K562 (cell line): ENCODE measurements at regions not wholly inside any gene's neighbourhood (a gene's known extent, or its start where the extent isn't known, plus 50 kb on each side); places are given as distances from the start of the nearest gene placed in this dataset.

ENCODE experiments used
- ATAC-seq: fragments of 200-7000 bp; cut with Tn5 transposase; 3 replicates; pipeline ENCODE4 v1.9.1; 2020; ENCODE audit warnings: moderate library complexity
- BruUV-seq: library from RNA; stranded (reverse); fragments of 400-500 nt; replicated peaks from 2 replicates; lab custom pipeline; 2021; lab: Mats Ljungman, UMichigan
- CTCF ChIA-PET: fragments of 300-600 bp; formaldehyde crosslinking; extraction: SDS; loops from one replicate; lab custom pipeline; 2021; ENCODE audit warnings: low intra/inter-chr PET ratio; lab: Yijun Ruan, JAX
- POLR2A ChIA-PET: fragments of 300-600, 350-650 bp; sonication (Branson Sonifier 250); formaldehyde crosslinking; extraction: SDS; loops from one replicate; lab custom pipeline; 2021; ENCODE audit warnings: antibody characterized with exemption, inconsistent platforms; lab: Yijun Ruan, JAX
- DNase-seq, 4 experiments: peaks; one replicate each; pipeline versions ENCODE4 v3.0.0 to v3.0.0-alpha.2; 2011 to 2018; ENCODE audit warnings: low spot score in 3 of 4, mixed read lengths in 3 of 4; ENCODE audit errors: extremely low read depth in 1 of 4
- FAIRE-seq: peaks from 2 replicates; lab custom pipeline; 2011; peaks lifted over from hg19 to GRCh38; lab: Jason Lieb, UNC
- H2AFZ ChIP-seq: 2 replicates; pipeline ENCODE4 v1.6.0; 2011; ENCODE audit warnings: low read depth, low read length, control low read depth, inconsistent platforms
- H3K27ac ChIP-seq: fragments of 200-600 bp; 3 replicates; pipeline ENCODE4 v1.8.0; 2011; ENCODE audit warnings: low read depth, mild to moderate bottlenecking, control low read depth, inconsistent platforms, low read length, moderate library complexity, mixed read lengths; ENCODE audit errors: extremely low read depth
- H3K27me3 ChIP-seq, 2 experiments: fragments of 300-600 bp in 1 of 2; 2 replicates in 1 of 2; 3 replicates in 1 of 2; pipeline versions ENCODE4 v1.6.0 to v1.8.0; 2011; ENCODE audit warnings: inconsistent platforms in 2 of 2, low read length in 2 of 2, mild to moderate bottlenecking in 1 of 2, mixed read lengths in 1 of 2, moderate library complexity in 1 of 2; ENCODE audit not compliant: control insufficient read depth in 2 of 2, insufficient read depth in 2 of 2
- H3K36me3 ChIP-seq: fragments of 300-600 bp; 3 replicates; pipeline ENCODE4 v1.8.0; 2011; ENCODE audit warnings: mild to moderate bottlenecking, low read length, inconsistent platforms; ENCODE audit not compliant: control insufficient read depth, insufficient read depth
- H3K4me1 ChIP-seq, 2 experiments: fragments of 200-600 bp in 1 of 2; replicated peaks in 1 of 2; 2 replicates in 1 of 2; 3 replicates in 1 of 2; pipeline versions ENCODE4 v1.5.1 to v1.8.0; 2011; ENCODE audit warnings: inconsistent platforms in 2 of 2, low read length in 2 of 2, mild to moderate bottlenecking in 1 of 2, mixed read lengths in 1 of 2, moderate library complexity in 1 of 2; ENCODE audit not compliant: control insufficient read depth in 2 of 2, insufficient read depth in 2 of 2
- H3K4me2 ChIP-seq: 2 replicates; pipeline ENCODE4 v1.6.1; 2011; ENCODE audit warnings: low read length, control low read depth, inconsistent platforms, mixed read lengths; ENCODE audit not compliant: insufficient read depth
- H3K4me3 ChIP-seq: fragments of 200-600 bp; sonication (generic), shearing (Covaris generic); 2 replicates; pipeline ENCODE4 v1.5.1; 2016; ENCODE audit warnings: control low read depth, inconsistent platforms
- H3K79me2 ChIP-seq: fragments of 200-600 bp; 3 replicates; pipeline ENCODE4 v1.8.0; 2011; ENCODE audit warnings: low read length, inconsistent platforms; ENCODE audit not compliant: control insufficient read depth, insufficient read depth
- H3K9ac ChIP-seq, 2 experiments: 2 replicates each; pipeline versions ENCODE4 v1.6.0 to v1.6.1; 2011; ENCODE audit warnings: low read depth in 2 of 2, low read length in 2 of 2, control low read depth in 1 of 2, inconsistent platforms in 1 of 2, mild to moderate bottlenecking in 1 of 2, mixed read lengths in 1 of 2; ENCODE audit not compliant: insufficient read depth in 1 of 2
- H3K9me1 ChIP-seq: one replicate; pipeline ENCODE4 v1.6.0; 2011; ENCODE audit warnings: inconsistent platforms, mild to moderate bottlenecking, low read length, moderate library complexity; ENCODE audit not compliant: control insufficient read depth, insufficient read depth
- H3K9me3 ChIP-seq: replicated peaks from 2 replicates; pipeline ENCODE4 v1.5.1; 2011; ENCODE audit warnings: low read depth, low read length, inconsistent platforms; ENCODE audit not compliant: control insufficient read depth, insufficient read depth
- H4K20me1 ChIP-seq: replicated peaks from 2 replicates; pipeline ENCODE4 v1.6.1; 2011; ENCODE audit warnings: low read length, inconsistent platforms, mixed read lengths; ENCODE audit not compliant: control insufficient read depth, insufficient read depth
- GABPB1 ChIP-seq: sonication (generic); formaldehyde crosslinking; IDR thresholded peaks from 2 replicates; pipeline ENCODE4 v1.8.0; 2022; ENCODE audit warnings: mild to moderate bottlenecking, missing genetic modification reagents
- GATA2 ChIP-seq: sonication (generic); formaldehyde crosslinking; IDR thresholded peaks from 2 replicates; pipeline ENCODE4 v1.4.0; 2020; ENCODE audit warnings: mild to moderate bottlenecking, missing genetic modification reagents
- KLF6 ChIP-seq: fragments of 250-450 bp; sonication (Bioruptor Pico); IDR thresholded peaks from 2 replicates; pipeline ENCODE4 v1.4.0; 2020; ENCODE audit warnings: mild to moderate bottlenecking, moderate library complexity, borderline replicate concordance
- NONO ChIP-seq, 2 experiments: fragments of 200-400 bp in 1 of 2; fragments of 450-650 bp in 1 of 2; formaldehyde crosslinking in 1 of 2; IDR thresholded peaks; 2 replicates each; pipeline ENCODE4 v1.6.1; 2017; ENCODE audit warnings: low read depth in 2 of 2, mild to moderate bottlenecking in 2 of 2, moderate library complexity in 2 of 2, low read length in 1 of 2
- RB1 ChIP-seq: fragments of 450-650 bp; IDR thresholded peaks from 2 replicates; pipeline ENCODE4 v1.6.1; 2017; ENCODE audit warnings: low read depth, mild to moderate bottlenecking
- SMARCB1 ChIP-seq: IDR thresholded peaks from 2 replicates; pipeline ENCODE4 v1.6.1; 2011; ENCODE audit warnings: improper control_type of control experiment, low read depth; ENCODE audit not compliant: insufficient read length
- ZNF551 ChIP-seq: fragments of 250-450 bp; sonication (Bioruptor Pico); IDR thresholded peaks from 2 replicates; pipeline ENCODE4 v1.5.0; 2021; ENCODE audit warnings: mild to moderate bottlenecking, moderate library complexity
- in situ Hi-C: fragments of 300-500 bp; cut with MboI; formaldehyde crosslinking; loops from 4 replicates; pipeline ENCODE4 v1.15.0; 2018; ENCODE audit warnings: inconsistent platforms, mixed read lengths
- intact Hi-C: fragments of 100-400 bp; cut with micrococcal nuclease; formaldehyde crosslinking; loops from 2 replicates; pipeline ENCODE4 v1.14.2; 2022
- TF ChIP-seq, protein P1 (sequence below): fragments of 450-650 bp; formaldehyde crosslinking; IDR thresholded peaks from 2 replicates; pipeline ENCODE4 v1.4.0; 2020; ENCODE audit warnings: mild to moderate bottlenecking, moderate library complexity
- TF ChIP-seq, protein P2 (sequence below): IDR thresholded peaks from 3 replicates; pipeline ENCODE4 v1.6.1; 2011; ENCODE audit warnings: borderline replicate concordance, mild to moderate bottlenecking, moderate library complexity; ENCODE audit not compliant: insufficient read length; ENCODE audit errors: extremely low read depth
- TF ChIP-seq, protein P3 (sequence below): sonication (generic); formaldehyde crosslinking; IDR thresholded peaks from 2 replicates; pipeline ENCODE4 v1.8.1; 2023; ENCODE audit warnings: mild to moderate bottlenecking, missing genetic modification reagents

DNA sequence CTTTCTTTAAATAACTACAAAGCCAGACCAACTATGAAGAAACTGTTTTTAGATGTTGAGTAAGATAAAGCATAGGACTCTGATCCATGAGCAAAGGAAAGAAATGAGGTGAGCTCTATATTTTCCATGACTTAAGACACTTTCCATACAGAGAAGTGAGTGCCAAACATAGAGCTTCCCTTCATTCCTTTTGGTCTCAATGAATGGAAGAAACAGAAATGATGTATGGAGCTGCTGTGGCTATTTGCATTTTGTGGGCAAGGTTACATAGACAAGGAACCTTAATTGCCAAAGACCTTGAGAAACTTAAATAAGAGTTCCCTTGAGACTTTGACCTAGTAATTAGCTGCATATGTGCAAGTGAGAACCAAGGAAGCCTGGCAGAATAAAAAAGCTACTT, 1152.2 kb downstream of the XPNPEP1 start:
- no peak for DNase-seq
- FAIRE-seq = no peak
- no peaks in the 10 kb centered on the region for H3K9me3 ChIP-seq
- POLR2A ChIA-PET = no interaction called here
- intact Hi-C loops = no loop called here
- no peak overlapping the region for H3K4me3 ChIP-seq
- H3K36me3 ChIP-seq = no peaks in the 10 kb centered on the region
- H2AFZ ChIP-seq = no peak overlapping the region
- H3K9ac ChIP-seq = no peak overlapping the region
- ATAC-seq = no peak
- H3K4me2 ChIP-seq = no peak overlapping the region
- TF ChIP-seq NONO (IDR thresholded peaks at IDR 0.05; ENCODE audit: low read depth in 2 of 2, low read length in 1 of 2) = no peak
- TF ChIP-seq RB1 = no peak
- TF ChIP-seq, protein P1, sequence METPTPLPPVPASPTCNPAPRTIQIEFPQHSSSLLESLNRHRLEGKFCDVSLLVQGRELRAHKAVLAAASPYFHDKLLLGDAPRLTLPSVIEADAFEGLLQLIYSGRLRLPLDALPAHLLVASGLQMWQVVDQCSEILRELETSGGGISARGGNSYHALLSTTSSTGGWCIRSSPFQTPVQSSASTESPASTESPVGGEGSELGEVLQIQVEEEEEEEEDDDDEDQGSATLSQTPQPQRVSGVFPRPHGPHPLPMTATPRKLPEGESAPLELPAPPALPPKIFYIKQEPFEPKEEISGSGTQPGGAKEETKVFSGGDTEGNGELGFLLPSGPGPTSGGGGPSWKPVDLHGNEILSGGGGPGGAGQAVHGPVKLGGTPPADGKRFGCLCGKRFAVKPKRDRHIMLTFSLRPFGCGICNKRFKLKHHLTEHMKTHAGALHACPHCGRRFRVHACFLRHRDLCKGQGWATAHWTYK (CRISPR knock-in tag) = no peak
- TF ChIP-seq GABPB1 (CRISPR knock-in tag) = no peak
- no peak for TF ChIP-seq GATA2
- TF ChIP-seq KLF6 = no peak
- TF ChIP-seq ZNF551 (CRISPR knock-in tag) = no peak
- TF ChIP-seq, protein P2, sequence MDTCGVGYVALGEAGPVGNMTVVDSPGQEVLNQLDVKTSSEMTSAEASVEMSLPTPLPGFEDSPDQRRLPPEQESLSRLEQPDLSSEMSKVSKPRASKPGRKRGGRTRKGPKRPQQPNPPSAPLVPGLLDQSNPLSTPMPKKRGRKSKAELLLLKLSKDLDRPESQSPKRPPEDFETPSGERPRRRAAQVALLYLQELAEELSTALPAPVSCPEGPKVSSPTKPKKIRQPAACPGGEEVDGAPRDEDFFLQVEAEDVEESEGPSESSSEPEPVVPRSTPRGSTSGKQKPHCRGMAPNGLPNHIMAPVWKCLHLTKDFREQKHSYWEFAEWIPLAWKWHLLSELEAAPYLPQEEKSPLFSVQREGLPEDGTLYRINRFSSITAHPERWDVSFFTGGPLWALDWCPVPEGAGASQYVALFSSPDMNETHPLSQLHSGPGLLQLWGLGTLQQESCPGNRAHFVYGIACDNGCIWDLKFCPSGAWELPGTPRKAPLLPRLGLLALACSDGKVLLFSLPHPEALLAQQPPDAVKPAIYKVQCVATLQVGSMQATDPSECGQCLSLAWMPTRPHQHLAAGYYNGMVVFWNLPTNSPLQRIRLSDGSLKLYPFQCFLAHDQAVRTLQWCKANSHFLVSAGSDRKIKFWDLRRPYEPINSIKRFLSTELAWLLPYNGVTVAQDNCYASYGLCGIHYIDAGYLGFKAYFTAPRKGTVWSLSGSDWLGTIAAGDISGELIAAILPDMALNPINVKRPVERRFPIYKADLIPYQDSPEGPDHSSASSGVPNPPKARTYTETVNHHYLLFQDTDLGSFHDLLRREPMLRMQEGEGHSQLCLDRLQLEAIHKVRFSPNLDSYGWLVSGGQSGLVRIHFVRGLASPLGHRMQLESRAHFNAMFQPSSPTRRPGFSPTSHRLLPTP = no peak
- TF ChIP-seq, protein P3, sequence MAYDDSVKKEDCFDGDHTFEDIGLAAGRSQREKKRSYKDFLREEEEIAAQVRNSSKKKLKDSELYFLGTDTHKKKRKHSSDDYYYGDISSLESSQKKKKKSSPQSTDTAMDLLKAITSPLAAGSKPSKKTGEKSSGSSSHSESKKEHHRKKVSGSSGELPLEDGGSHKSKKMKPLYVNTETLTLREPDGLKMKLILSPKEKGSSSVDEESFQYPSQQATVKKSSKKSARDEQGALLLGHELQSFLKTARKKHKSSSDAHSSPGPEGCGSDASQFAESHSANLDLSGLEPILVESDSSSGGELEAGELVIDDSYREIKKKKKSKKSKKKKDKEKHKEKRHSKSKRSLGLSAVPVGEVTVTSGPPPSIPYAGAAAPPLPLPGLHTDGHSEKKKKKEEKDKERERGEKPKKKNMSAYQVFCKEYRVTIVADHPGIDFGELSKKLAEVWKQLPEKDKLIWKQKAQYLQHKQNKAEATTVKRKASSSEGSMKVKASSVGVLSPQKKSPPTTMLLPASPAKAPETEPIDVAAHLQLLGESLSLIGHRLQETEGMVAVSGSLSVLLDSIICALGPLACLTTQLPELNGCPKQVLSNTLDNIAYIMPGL (CRISPR knock-in tag) = no peak
- no peak for TF ChIP-seq SMARCB1
- H3K79me2 ChIP-seq = no peaks in the 10 kb centered on the region
- H3K27ac ChIP-seq = no peak overlapping the region
- no TSS peak for BruUV-seq
- H3K9me1 ChIP-seq = no peaks in the 10 kb centered on the region
- H3K27me3 ChIP-seq = no peaks in the 10 kb centered on the region
- no peaks in the 10 kb centered on the region for H4K20me1 ChIP-seq
- in situ Hi-C loops = no loop called here
- CTCF ChIA-PET = no interaction called here
- no peaks in the 10 kb centered on the region for H3K4me1 ChIP-seq
